ENCODE measurements at regions not wholly inside any gene's neighbourhood (a gene's known extent, or its start where the extent isn't known, plus 50 kb on each side); places are given as distances from the start of the nearest gene placed in this dataset.

GRCh38 chr6:80872951-80873308 lies 766.5 kb downstream of the BCKDHB start:
- TF ChIP-seq SP1 (CRISPR knock-in tag; conservative IDR thresholded peaks at IDR 0.05): no peak
- no peak for TF ChIP-seq CTCF (IDR thresholded peaks at IDR 0.05)
- no peak for TF ChIP-seq JUN (CRISPR knock-in tag; IDR thresholded peaks at IDR 0.05)
- no peak for TF ChIP-seq USF2 (CRISPR knock-in tag; IDR thresholded peaks at IDR 0.05)
- TF ChIP-seq NFE2L1 (CRISPR knock-in tag; IDR thresholded peaks at IDR 0.05): no peak
- TF ChIP-seq ZBTB21 (CRISPR knock-in tag; IDR thresholded peaks at IDR 0.05; ENCODE audit: borderline replicate concordance): no peak
- no peak for TF ChIP-seq FOXP4 (CRISPR knock-in tag; IDR thresholded peaks at IDR 0.05)
- no peak for TF ChIP-seq HMGXB4 (CRISPR knock-in tag; IDR thresholded peaks at IDR 0.05)
- no peak for TF ChIP-seq AFF4 (CRISPR knock-in tag; IDR thresholded peaks at IDR 0.05; ENCODE audit: borderline replicate concordance)

Measured in WTC11 (cell line).